Transverse colon (tissue), 4 donors: ENCODE measurements at regions not wholly inside any gene's neighbourhood (a gene's known extent, or its start where the extent isn't known, plus 50 kb on each side); places are given as distances from the start of the nearest gene placed in this dataset.

Source experiments
- DNase-seq: peaks from one replicate; pipeline ENCODE4 v3.0.0-alpha.2; 2019
- H3K27ac ChIP-seq, 4 donors: fragments of 200-600 bp; sonication (generic); 2 replicates each; pipeline ENCODE4 v1.5.1; 2016 to 2018; ENCODE audit warnings: inconsistent platforms in 4 of 4
- H3K27me3 ChIP-seq: fragments of 200-600 bp; sonication (generic); 2 replicates; pipeline ENCODE4 v1.5.1; 2017; ENCODE audit warnings: inconsistent platforms
- H3K36me3 ChIP-seq, 4 donors: fragments of 200-600 bp; sonication (generic); 2 replicates each; pipeline ENCODE4 v1.5.1; 2017 to 2019; ENCODE audit warnings: inconsistent platforms in 4 of 4
- H3K4me1 ChIP-seq, 4 donors: fragments of 200-600 bp; sonication (generic); 2 replicates each; pipeline ENCODE4 v1.5.1; 2017 to 2020; ENCODE audit warnings: inconsistent platforms in 4 of 4
- H3K4me3 ChIP-seq, 4 donors: fragments of 200-600 bp; sonication (generic); 1 replicate in 1 of 4; 2 replicates in 3 of 4; pipeline versions ENCODE4 v1.5.1 to v1.6.1; 2017 to 2019; ENCODE audit warnings: inconsistent platforms in 4 of 4
- H3K9me3 ChIP-seq, 2 donors: fragments of 200-600 bp; sonication (generic); 2 replicates each; pipeline ENCODE4 v1.5.1; 2017 to 2019; ENCODE audit warnings: inconsistent platforms in 2 of 2
- EP300 ChIP-seq: sonication (generic); formaldehyde crosslinking; IDR thresholded peaks from one replicate; pipeline ENCODE4 v1.6.1; 2017; ENCODE audit warnings: antibody characterized with exemption, low read depth
- POLR2A ChIP-seq: fragments of 450-650 bp; IDR thresholded peaks from one replicate; pipeline ENCODE4 v1.6.1; 2016; ENCODE audit warnings: antibody characterized with exemption, mild to moderate bottlenecking, moderate library complexity
- POLR2AphosphoS5 ChIP-seq, 3 donors: sonication (generic); formaldehyde crosslinking; IDR thresholded peaks; one replicate each; pipeline ENCODE4 v1.6.1; 2016; ENCODE audit warnings: antibody characterized with exemption in 3 of 3
- WGBS, 2 donors: methylation state at CpG; one replicate each; pipeline ENCODE4 v1.1.5; 2018; ENCODE audit warnings: low coverage in 1 of 2; 5-methylcytosine and 5-hydroxymethylcytosine counted together
- in situ Hi-C, 4 donors: fragments of 200-750 bp; cut with MboI; loops; one replicate each; pipeline versions ENCODE4 v1.15.0 to v1.15.1; 2017; ENCODE audit warnings: low sequenced_read_pairs in 3 of 4, low pct_ligation_motif_present in 1 of 4, low pct_unique_long_range_greater_than_20kb in 1 of 4
- intact Hi-C: fragments of 100-400 bp; cut with DNase I; formaldehyde crosslinking; loops from one replicate; pipeline ENCODE4 v1.15.1; 2023; ENCODE audit warnings: low total_unique reads
- TF ChIP-seq, protein P1 (sequence below), 5 experiments: fragments of 200-600 bp in 3 of 5; fragments of 450-650 bp in 2 of 5; sonication (generic) in 3 of 5; IDR thresholded peaks; 1 replicate in 2 of 5; 2 replicates in 3 of 5; pipeline ENCODE4 v1.5.1; 2016 to 2017; ENCODE audit warnings: antibody characterized with exemption in 5 of 5, inconsistent platforms in 3 of 5, mild to moderate bottlenecking in 2 of 5, moderate library complexity in 1 of 5

DNA sequence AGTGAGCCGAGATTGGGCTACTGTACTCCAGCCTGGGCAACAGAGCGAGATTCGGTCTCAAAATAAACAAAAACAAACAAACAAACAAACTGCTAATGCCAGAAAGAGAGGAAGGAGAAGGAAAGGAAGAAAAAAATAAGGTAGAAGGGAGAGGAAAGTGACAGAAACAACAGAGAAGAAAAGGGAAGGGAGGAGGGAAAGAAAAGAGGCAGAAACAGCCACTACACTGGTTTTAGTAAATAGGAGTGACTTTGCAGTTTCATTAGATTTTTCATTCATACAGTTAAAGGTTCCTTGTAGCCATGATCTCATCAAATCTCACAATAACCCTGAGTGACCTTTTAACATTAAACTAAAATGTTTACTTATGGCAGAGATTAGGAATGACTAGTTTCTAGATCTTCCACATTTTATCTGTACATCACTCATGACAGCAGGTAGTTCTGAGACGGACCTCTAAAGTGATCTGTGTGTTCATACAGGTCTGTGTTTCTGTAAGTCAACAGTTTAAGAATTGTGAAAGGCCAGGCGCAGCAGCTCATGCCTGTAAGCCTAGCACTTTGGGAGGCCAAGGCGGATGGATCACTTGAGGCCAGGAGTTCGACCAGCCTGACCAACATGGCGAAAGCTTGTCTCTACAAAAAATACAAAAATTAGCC lies 191.3 kb upstream of the KLF14 start:
- in situ Hi-C loops = no loop called here
- H3K27me3 ChIP-seq = no peaks in the 10 kb centered on the region
- WGBS, 2 donors = 83 to 88% methylated on average over 7 to 8 of the region's 8 CpGs
- intact Hi-C loops = no loop called here
- DNase-seq = no peak
- peak overlapping the region; percentile 1 to 50 (median 42) for H3K27ac ChIP-seq
- H3K9me3 ChIP-seq = no peaks in the 10 kb centered on the region
- H3K4me3 ChIP-seq = no peak overlapping the region
- TF ChIP-seq POLR2A (no peak), EP300 (no peak), POLR2AphosphoS5 (IDR thresholded peaks at IDR 0.05) (no peak)
- TF ChIP-seq, protein P1, sequence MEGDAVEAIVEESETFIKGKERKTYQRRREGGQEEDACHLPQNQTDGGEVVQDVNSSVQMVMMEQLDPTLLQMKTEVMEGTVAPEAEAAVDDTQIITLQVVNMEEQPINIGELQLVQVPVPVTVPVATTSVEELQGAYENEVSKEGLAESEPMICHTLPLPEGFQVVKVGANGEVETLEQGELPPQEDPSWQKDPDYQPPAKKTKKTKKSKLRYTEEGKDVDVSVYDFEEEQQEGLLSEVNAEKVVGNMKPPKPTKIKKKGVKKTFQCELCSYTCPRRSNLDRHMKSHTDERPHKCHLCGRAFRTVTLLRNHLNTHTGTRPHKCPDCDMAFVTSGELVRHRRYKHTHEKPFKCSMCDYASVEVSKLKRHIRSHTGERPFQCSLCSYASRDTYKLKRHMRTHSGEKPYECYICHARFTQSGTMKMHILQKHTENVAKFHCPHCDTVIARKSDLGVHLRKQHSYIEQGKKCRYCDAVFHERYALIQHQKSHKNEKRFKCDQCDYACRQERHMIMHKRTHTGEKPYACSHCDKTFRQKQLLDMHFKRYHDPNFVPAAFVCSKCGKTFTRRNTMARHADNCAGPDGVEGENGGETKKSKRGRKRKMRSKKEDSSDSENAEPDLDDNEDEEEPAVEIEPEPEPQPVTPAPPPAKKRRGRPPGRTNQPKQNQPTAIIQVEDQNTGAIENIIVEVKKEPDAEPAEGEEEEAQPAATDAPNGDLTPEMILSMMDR (IDR thresholded peaks at IDR 0.05) = no peak
- peaks cover 16 to 63% (median 42%) of the 10 kb centered on the region in 4 donors for H3K4me1 ChIP-seq
- H3K36me3 ChIP-seq = no peaks in the 10 kb centered on the region

DNA sequence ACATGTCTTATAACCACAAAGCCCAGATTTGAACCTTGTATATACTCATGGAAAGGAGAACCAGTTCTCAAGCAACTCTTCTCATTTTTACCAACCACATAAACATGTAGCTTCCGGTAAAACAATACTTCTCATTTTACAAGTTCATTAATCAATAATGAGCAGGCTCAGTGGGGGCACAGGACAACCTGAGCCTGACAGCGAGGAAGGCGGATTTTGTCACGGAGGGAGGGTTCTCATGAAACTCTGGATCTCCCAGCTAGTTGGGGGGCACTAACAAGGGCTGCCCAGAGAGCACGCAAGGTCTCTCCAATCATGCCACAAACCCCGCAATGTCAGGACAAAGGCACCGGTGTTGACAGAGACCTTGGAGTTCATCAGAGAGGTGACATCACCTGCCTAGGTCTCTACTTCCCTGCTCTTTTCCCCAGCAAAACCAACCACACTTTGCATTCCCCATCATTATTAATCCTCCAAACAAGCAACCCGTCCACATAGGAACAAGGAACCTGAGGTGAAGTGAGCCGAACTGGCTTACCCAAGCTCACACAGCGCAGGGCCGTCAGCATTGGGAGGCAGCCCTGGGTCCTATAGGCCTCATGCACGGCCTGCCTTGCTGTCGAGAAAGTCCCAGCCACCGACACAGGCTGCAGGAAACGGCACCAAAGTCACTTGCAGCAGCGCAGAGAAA lies 192.1 kb upstream of the KLF14 start:
- intact Hi-C loops (no loop called here), in situ Hi-C loops (no loop called here)
- TF ChIP-seq POLR2A (no peak), POLR2AphosphoS5 (IDR thresholded peaks at IDR 0.05) (no peak), EP300 (no peak)
- TF ChIP-seq, protein P1 (IDR thresholded peaks at IDR 0.05) = no peak
- Histone ChIP-seq H3K4me3 (no peak overlapping the region), H3K36me3 (no peaks in the 10 kb centered on the region), H3K27me3 (no peaks in the 10 kb centered on the region), H3K4me1 (peaks cover 11 to 63% (median 39%) of the 10 kb centered on the region in 4 donors), H3K9me3 (no peaks in the 10 kb centered on the region), H3K27ac (peak overlapping the region; percentile 9 to 50 (median 42))
- 67% methylated on average over 1 to 16 of the region's 16 CpGs for WGBS, 2 donors
- DNase-seq = no peak

GRCh38 chr7:130927062-130927461 lies 193.1 kb upstream of the KLF14 start:
- Histone ChIP-seq H3K4me1 (peaks cover 6 to 59% (median 36%) of the 10 kb centered on the region in 4 donors), H3K36me3 (no peaks in the 10 kb centered on the region), H3K4me3 (no peak overlapping the region), H3K9me3 (no peaks in the 10 kb centered on the region), H3K27me3 (no peaks in the 10 kb centered on the region), H3K27ac (peak overlapping the region in 1 of 4 donors; percentile 12)
- TF ChIP-seq EP300 = no peak
- TF ChIP-seq, protein P1 (IDR thresholded peaks at IDR 0.05) = no peak
- TF ChIP-seq POLR2AphosphoS5 (IDR thresholded peaks at IDR 0.05) = no peak
- TF ChIP-seq POLR2A = no peak
- no peak for DNase-seq
- in situ Hi-C loops (no loop called here), intact Hi-C loops (no loop called here)
- WGBS, 2 donors = 78 to 82% methylated on average over 5 of the region's 5 CpGs

DNA sequence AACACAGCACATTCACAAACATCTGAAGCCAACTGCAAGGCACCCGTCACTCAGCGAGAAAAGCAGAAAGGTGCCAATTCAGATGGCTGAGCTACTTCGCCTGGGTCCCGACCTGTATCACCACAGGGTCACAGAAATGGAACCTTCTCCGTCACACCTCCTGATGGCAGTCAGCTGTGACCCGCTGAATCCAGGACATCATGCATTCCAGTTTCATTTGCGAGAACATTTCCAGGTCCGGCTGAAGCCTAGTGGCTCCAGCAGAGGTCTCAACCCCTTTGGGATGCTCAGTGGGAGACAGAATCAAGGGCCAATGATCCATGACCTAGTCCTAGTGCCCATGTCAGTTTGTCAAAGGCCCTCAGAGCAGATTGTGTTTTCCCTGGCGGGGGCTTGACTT lies 193.6 kb upstream of the KLF14 start:
- H3K27ac ChIP-seq = peak overlapping the region in 1 of 4 donors; percentile 12
- no peaks in the 10 kb centered on the region for H3K36me3 ChIP-seq
- 91 to 100% methylated on average over 1 to 9 of the region's 9 CpGs for WGBS, 2 donors
- no peaks in the 10 kb centered on the region for H3K9me3 ChIP-seq
- no peaks in the 10 kb centered on the region for H3K27me3 ChIP-seq
- no peak overlapping the region for H3K4me3 ChIP-seq
- intact Hi-C loops (no loop called here), in situ Hi-C loops (no loop called here)
- no peak for DNase-seq
- H3K4me1 ChIP-seq = peaks cover 5 to 54% (median 31%) of the 10 kb centered on the region in 4 donors
- TF ChIP-seq, protein P1 (IDR thresholded peaks at IDR 0.05) = no peak
- TF ChIP-seq POLR2AphosphoS5 (IDR thresholded peaks at IDR 0.05) (no peak), POLR2A (no peak), EP300 (no peak)
